ENCODE measurements at regions not wholly inside any gene's neighbourhood (a gene's known extent, or its start where the extent isn't known, plus 50 kb on each side); places are given as distances from the start of the nearest gene placed in this dataset.

- TF ChIP-seq SIN3A (IDR thresholded peaks at IDR 0.05; ENCODE audit: borderline replicate concordance, insufficient read depth, low read length), result no peak
- no peak for TF ChIP-seq TAF1 (IDR thresholded peaks at IDR 0.05; ENCODE audit: borderline replicate concordance, insufficient read depth, low read length)
These were observed 90.3 kb upstream of the BARX2 start for GRCh38 chr11:129285402-129285786.
